Panc1 (cell line): ENCODE measurements at regions not wholly inside any gene's neighbourhood (a gene's known extent, or its start where the extent isn't known, plus 50 kb on each side); places are given as distances from the start of the nearest gene placed in this dataset.

Source experiments
- POLR2AphosphoS5 ChIP-seq: IDR thresholded peaks from 2 replicates; pipeline ENCODE4 v1.6.1; 2012; ENCODE audit warnings: mild to moderate bottlenecking, low read depth, low read length, moderate library complexity
- SIN3A ChIP-seq: IDR thresholded peaks from 2 replicates; pipeline ENCODE4 v1.6.1; 2012; ENCODE audit warnings: low read depth, mild to moderate bottlenecking, low read length, moderate library complexity, borderline replicate concordance; ENCODE audit not compliant: insufficient read depth
- TCF7L2 ChIP-seq: IDR thresholded peaks from 2 replicates; pipeline ENCODE4 v1.6.1; 2011; ENCODE audit warnings: mild to moderate bottlenecking, low read depth, low read length, inconsistent platforms
- TF ChIP-seq, protein P1 (sequence below): fragments of 450-650 bp; IDR thresholded peaks from 2 replicates; pipeline ENCODE4 v1.5.1; 2017; ENCODE audit warnings: mild to moderate bottlenecking
- TF ChIP-seq, protein P2 (sequence below), 2 experiments: IDR thresholded peaks; 2 replicates each; pipeline ENCODE4 v1.6.1; 2011 to 2012; ENCODE audit warnings: low read depth in 2 of 2, control low read depth in 1 of 2, low read length in 1 of 2, mild to moderate bottlenecking in 1 of 2, moderate library complexity in 1 of 2; ENCODE audit not compliant: insufficient read depth in 1 of 2

DNA sequence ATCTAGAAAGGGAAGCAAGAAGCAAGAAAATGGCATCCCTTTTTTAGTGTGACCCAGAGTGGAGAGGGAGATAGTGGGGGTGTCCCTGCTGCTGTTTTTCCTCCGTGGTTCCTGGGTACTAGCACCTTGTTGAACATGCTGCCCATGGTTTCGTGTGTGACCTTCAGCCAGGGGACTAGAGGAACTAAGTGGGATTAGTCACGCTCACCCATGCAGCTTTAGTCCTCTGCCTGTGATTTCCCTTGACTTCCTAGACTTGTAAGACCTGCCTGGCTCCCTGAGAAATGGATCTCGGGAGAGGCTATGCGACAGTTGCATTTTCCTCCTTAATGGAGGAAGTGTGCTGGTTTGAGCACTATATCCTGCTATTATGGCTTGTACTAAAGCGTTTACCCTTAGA lies 471.4 kb downstream of the DCDC2C start:
- TF ChIP-seq, protein P1, sequence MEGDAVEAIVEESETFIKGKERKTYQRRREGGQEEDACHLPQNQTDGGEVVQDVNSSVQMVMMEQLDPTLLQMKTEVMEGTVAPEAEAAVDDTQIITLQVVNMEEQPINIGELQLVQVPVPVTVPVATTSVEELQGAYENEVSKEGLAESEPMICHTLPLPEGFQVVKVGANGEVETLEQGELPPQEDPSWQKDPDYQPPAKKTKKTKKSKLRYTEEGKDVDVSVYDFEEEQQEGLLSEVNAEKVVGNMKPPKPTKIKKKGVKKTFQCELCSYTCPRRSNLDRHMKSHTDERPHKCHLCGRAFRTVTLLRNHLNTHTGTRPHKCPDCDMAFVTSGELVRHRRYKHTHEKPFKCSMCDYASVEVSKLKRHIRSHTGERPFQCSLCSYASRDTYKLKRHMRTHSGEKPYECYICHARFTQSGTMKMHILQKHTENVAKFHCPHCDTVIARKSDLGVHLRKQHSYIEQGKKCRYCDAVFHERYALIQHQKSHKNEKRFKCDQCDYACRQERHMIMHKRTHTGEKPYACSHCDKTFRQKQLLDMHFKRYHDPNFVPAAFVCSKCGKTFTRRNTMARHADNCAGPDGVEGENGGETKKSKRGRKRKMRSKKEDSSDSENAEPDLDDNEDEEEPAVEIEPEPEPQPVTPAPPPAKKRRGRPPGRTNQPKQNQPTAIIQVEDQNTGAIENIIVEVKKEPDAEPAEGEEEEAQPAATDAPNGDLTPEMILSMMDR: no peak
- TF ChIP-seq POLR2AphosphoS5 (no peak), TCF7L2 (no peak), SIN3A (no peak)
- TF ChIP-seq, protein P2, sequence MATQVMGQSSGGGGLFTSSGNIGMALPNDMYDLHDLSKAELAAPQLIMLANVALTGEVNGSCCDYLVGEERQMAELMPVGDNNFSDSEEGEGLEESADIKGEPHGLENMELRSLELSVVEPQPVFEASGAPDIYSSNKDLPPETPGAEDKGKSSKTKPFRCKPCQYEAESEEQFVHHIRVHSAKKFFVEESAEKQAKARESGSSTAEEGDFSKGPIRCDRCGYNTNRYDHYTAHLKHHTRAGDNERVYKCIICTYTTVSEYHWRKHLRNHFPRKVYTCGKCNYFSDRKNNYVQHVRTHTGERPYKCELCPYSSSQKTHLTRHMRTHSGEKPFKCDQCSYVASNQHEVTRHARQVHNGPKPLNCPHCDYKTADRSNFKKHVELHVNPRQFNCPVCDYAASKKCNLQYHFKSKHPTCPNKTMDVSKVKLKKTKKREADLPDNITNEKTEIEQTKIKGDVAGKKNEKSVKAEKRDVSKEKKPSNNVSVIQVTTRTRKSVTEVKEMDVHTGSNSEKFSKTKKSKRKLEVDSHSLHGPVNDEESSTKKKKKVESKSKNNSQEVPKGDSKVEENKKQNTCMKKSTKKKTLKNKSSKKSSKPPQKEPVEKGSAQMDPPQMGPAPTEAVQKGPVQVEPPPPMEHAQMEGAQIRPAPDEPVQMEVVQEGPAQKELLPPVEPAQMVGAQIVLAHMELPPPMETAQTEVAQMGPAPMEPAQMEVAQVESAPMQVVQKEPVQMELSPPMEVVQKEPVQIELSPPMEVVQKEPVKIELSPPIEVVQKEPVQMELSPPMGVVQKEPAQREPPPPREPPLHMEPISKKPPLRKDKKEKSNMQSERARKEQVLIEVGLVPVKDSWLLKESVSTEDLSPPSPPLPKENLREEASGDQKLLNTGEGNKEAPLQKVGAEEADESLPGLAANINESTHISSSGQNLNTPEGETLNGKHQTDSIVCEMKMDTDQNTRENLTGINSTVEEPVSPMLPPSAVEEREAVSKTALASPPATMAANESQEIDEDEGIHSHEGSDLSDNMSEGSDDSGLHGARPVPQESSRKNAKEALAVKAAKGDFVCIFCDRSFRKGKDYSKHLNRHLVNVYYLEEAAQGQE (IDR thresholded peaks at IDR 0.05; ENCODE audit: insufficient read depth in 1 of 2, low read depth in 2 of 2, low read length in 1 of 2): no peak
